HuH-7 (cell line): ENCODE measurements at regions not wholly inside any gene's neighbourhood (a gene's known extent, or its start where the extent isn't known, plus 50 kb on each side); places are given as distances from the start of the nearest gene placed in this dataset.

Experiments used
- DNase-seq: peaks from one replicate; pipeline ENCODE4 v3.0.0; 2011; ENCODE audit warnings: low spot score

GRCh38 chr2:145723872-145724271 lies 1204.0 kb upstream of the ZEB2 start:
- DNase-seq, result no peak

GRCh38 chr2:145721681-145722080 lies 1201.8 kb upstream of the ZEB2 start:
- no peak for DNase-seq

- no peak for DNase-seq
These were observed 1195.7 kb upstream of the ZEB2 start for GRCh38 chr2:145715601-145716000.

GRCh38 chr2:145710303-145710702 lies 1190.4 kb upstream of the ZEB2 start:
- no peak for DNase-seq

GRCh38 chr2:145702305-145702704 lies 1182.4 kb upstream of the ZEB2 start:
- no peak for DNase-seq

- DNase-seq, result no peak
These were observed 1173.1 kb upstream of the ZEB2 start for GRCh38 chr2:145692971-145693478.

GRCh38 chr2:145691659-145692058 lies 1171.7 kb upstream of the ZEB2 start:
- no peak for DNase-seq

- no peak for DNase-seq
These were observed 1170.4 kb upstream of the ZEB2 start for GRCh38 chr2:145690183-145690778.

GRCh38 chr2:145689277-145689676 lies 1169.4 kb upstream of the ZEB2 start:
- DNase-seq, result no peak

- no peak for DNase-seq
These were observed 1168.2 kb upstream of the ZEB2 start for GRCh38 chr2:145688156-145688555.

- no peak for DNase-seq
These were observed 1167.7 kb upstream of the ZEB2 start for GRCh38 chr2:145687442-145688134.

- no peak for DNase-seq
These were observed 1165.6 kb upstream of the ZEB2 start for GRCh38 chr2:145685383-145686050.

GRCh38 chr2:145682546-145683157 lies 1162.7 kb upstream of the ZEB2 start:
- no peak for DNase-seq

- no peak for DNase-seq
These were observed 1160.4 kb upstream of the ZEB2 start for GRCh38 chr2:145680276-145680675.

GRCh38 chr2:145677371-145677770 lies 1157.5 kb upstream of the ZEB2 start:
- DNase-seq, result no peak

- DNase-seq, result no peak
These were observed 1154.8 kb upstream of the ZEB2 start for GRCh38 chr2:145674705-145675104.

- no peak for DNase-seq
These were observed 1149.4 kb upstream of the ZEB2 start for GRCh38 chr2:145669301-145669700.

GRCh38 chr2:145666552-145666951 lies 1146.6 kb upstream of the ZEB2 start:
- no peak for DNase-seq

GRCh38 chr2:145657265-145657664 lies 1137.3 kb upstream of the ZEB2 start:
- no peak for DNase-seq

GRCh38 chr2:145655165-145655765 lies 1135.3 kb upstream of the ZEB2 start:
- DNase-seq, result no peak

- no peak for DNase-seq
These were observed 1134.8 kb upstream of the ZEB2 start for GRCh38 chr2:145654746-145655145.

GRCh38 chr2:145654156-145654555 lies 1134.2 kb upstream of the ZEB2 start:
- no peak for DNase-seq
